NB4 (cell line): ENCODE measurements at regions not wholly inside any gene's neighbourhood (a gene's known extent, or its start where the extent isn't known, plus 50 kb on each side); places are given as distances from the start of the nearest gene placed in this dataset.

Source experiments
- CTCF ChIP-seq: IDR thresholded peaks from one replicate; pipeline ENCODE4 v1.5.1; 2012; ENCODE audit warnings: low read depth, low read length
- MAX ChIP-seq: IDR thresholded peaks from 2 replicates; pipeline ENCODE4 v1.6.1; 2011; ENCODE audit warnings: low read depth, low read length
- POLR2A ChIP-seq: IDR thresholded peaks from 2 replicates; pipeline ENCODE4 v1.6.1; 2011; ENCODE audit warnings: mild to moderate bottlenecking; ENCODE audit not compliant: insufficient read length; ENCODE audit errors: extremely low read depth

DNA sequence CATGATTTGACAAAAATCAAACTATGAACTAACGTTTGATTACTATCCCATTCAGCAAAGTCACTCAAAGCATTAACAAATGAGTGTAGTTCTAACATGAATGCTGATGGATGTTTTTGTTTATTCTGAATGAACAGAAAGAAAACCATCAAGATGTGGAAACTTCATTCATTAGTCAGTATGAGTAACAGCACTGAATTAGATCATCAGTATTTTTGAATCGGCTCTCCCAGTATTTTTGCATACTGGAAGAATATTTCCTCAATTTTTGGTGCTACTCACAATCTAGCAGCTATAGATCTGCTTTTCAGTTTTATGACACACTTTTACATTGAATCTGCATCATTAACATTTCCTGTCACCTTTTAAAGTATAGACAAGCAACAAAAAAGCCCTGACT lies 63.8 kb upstream of the CD83 start:
- TF ChIP-seq MAX (no peak), CTCF (no peak), POLR2A (no peak)
